Spinal cord (tissue), 9 donors: ENCODE measurements at regions not wholly inside any gene's neighbourhood (a gene's known extent, or its start where the extent isn't known, plus 50 kb on each side); places are given as distances from the start of the nearest gene placed in this dataset.

Experiments
- DNase-seq, 6 donors: peaks; one replicate each; pipeline versions ENCODE4 v3.0.0 to v3.0.0-alpha.2; 2013 to 2015; ENCODE audit warnings: low spot score in 6 of 6, low read depth in 4 of 6
- H3K27ac ChIP-seq: one replicate; pipeline ENCODE4 v1.5.1; 2013; ENCODE audit warnings: low read depth, low read length, control low read depth
- H3K27me3 ChIP-seq: one replicate; pipeline ENCODE4 v1.6.1; 2013; ENCODE audit warnings: low read length; ENCODE audit not compliant: control insufficient read depth, insufficient read depth
- H3K36me3 ChIP-seq: one replicate; pipeline ENCODE4 v1.6.1; 2013; ENCODE audit warnings: low read length; ENCODE audit not compliant: control insufficient read depth, insufficient read depth
- H3K4me1 ChIP-seq: one replicate; pipeline ENCODE4 v1.6.1; 2013; ENCODE audit warnings: low read length; ENCODE audit not compliant: control insufficient read depth, insufficient read depth
- H3K4me3 ChIP-seq: one replicate; pipeline ENCODE4 v1.5.1; 2013; ENCODE audit warnings: low read depth, low read length, control low read depth
- H3K9me3 ChIP-seq: one replicate; pipeline ENCODE4 v1.6.1; 2013; ENCODE audit warnings: low read length; ENCODE audit not compliant: control insufficient read depth, insufficient read depth
- WGBS: methylation state at CpG from one replicate; pipeline ENCODE4 v1.1.5; 2013; ENCODE audit warnings: missing lambda C conversion rate; ENCODE audit not compliant: insufficient coverage; 5-methylcytosine and 5-hydroxymethylcytosine counted together
- donor health status: healthy.

DNA sequence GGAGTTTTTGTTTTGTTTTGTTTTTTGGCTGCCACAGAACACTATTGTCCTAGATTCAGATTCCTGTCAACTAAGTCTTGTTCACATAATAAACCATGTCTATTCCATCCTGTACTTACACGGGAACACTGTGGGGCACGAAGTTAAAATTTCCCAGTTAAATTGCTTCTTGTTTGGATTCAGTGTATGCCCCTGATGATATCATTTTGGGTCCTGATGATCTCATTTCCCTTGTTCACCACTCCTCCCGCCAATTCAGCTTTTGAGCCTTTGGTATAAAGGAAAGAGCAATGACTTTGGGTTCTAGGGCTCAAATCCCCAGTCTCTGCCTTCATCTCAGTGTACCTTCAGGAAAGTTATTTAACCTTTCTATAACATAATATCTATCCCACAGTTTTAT, 333.5 kb downstream of the FBXW7 start:
- H3K4me3 ChIP-seq: no peak overlapping the region
- H3K4me1 ChIP-seq: peaks cover 5% of the 10 kb centered on the region
- no peak overlapping the region for H3K27ac ChIP-seq
- H3K9me3 ChIP-seq: no peaks in the 10 kb centered on the region
- no peaks in the 10 kb centered on the region for H3K36me3 ChIP-seq
- DNase-seq: no peak
- WGBS: 60% methylated on average over 1 of the region's 3 CpGs
- H3K27me3 ChIP-seq: no peaks in the 10 kb centered on the region

- no peak overlapping the region for H3K27ac ChIP-seq
- no peaks in the 10 kb centered on the region for H3K36me3 ChIP-seq
- DNase-seq: no peak
- H3K4me3 ChIP-seq: no peak overlapping the region
- no peaks in the 10 kb centered on the region for H3K27me3 ChIP-seq
- WGBS: 80% methylated on average over 1 of the region's 7 CpGs
- no peaks in the 10 kb centered on the region for H3K9me3 ChIP-seq
- peaks cover 10% of the 10 kb centered on the region for H3K4me1 ChIP-seq
These were observed 335.2 kb downstream of the FBXW7 start for GRCh38 chr4:152200511-152201333.

DNA sequence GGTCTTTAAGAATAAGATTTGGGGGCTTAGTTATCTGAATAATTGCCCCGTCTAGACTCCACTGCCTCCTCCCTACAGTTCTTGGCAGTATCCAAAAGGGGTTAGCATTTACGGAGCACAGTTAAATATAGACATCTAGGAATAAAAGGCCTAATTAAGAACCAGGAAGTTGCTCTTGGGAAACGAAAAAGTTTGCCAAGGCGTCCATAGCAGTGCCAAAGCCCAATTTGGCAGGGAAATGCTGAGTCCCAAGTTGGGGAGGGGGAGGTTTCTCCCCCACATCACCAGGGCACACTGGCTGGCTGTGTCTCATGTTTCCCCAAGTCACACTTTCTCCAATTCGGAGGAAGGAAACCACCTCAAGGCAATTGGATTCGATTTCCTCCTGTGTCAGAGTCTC, 338.7 kb downstream of the FBXW7 start:
- Histone ChIP-seq H3K4me1 (peaks cover 10% of the 10 kb centered on the region), H3K9me3 (no peaks in the 10 kb centered on the region), H3K27me3 (no peaks in the 10 kb centered on the region), H3K36me3 (no peaks in the 10 kb centered on the region), H3K27ac (peak overlapping the region; percentile 37), H3K4me3 (no peak overlapping the region)
- 35% methylated on average over 2 of the region's 6 CpGs for WGBS
- peak; percentile 59 to 93 (median 73) for DNase-seq

GRCh38 chr4:152195888-152196287, 340.0 kb downstream of the FBXW7 start:
- H3K27ac ChIP-seq: no peak overlapping the region
- WGBS: 33% methylated on average over 4 of the region's 4 CpGs
- no peaks in the 10 kb centered on the region for H3K27me3 ChIP-seq
- no peaks in the 10 kb centered on the region for H3K9me3 ChIP-seq
- no peak overlapping the region for H3K4me3 ChIP-seq
- peaks cover 10% of the 10 kb centered on the region for H3K4me1 ChIP-seq
- peak in 1 of 6 donors; percentile 48 for DNase-seq
- H3K36me3 ChIP-seq: no peaks in the 10 kb centered on the region

GRCh38 chr4:152193059-152193458, 342.8 kb downstream of the FBXW7 start:
- WGBS: 86% methylated on average over 1 of the region's 2 CpGs
- no peaks in the 10 kb centered on the region for H3K9me3 ChIP-seq
- H3K36me3 ChIP-seq: no peaks in the 10 kb centered on the region

GRCh38 chr4:152190907-152191306, 345.0 kb downstream of the FBXW7 start:
- Histone ChIP-seq H3K27ac (no peak overlapping the region), H3K4me3 (no peak overlapping the region), H3K9me3 (no peaks in the 10 kb centered on the region), H3K36me3 (no peaks in the 10 kb centered on the region), H3K4me1 (peaks cover under 1% of the 10 kb centered on the region), H3K27me3 (no peaks in the 10 kb centered on the region)
- no peak for DNase-seq
- WGBS: 94% methylated on average over 5 of the region's 7 CpGs

More at GRCh38 chr4:152193059-152193458, 342.8 kb downstream of the FBXW7 start:
- H3K4me3 ChIP-seq: no peak overlapping the region
- no peak for DNase-seq
- no peak overlapping the region for H3K27ac ChIP-seq
- H3K27me3 ChIP-seq: no peaks in the 10 kb centered on the region
- H3K4me1 ChIP-seq: peaks cover 8% of the 10 kb centered on the region

DNA sequence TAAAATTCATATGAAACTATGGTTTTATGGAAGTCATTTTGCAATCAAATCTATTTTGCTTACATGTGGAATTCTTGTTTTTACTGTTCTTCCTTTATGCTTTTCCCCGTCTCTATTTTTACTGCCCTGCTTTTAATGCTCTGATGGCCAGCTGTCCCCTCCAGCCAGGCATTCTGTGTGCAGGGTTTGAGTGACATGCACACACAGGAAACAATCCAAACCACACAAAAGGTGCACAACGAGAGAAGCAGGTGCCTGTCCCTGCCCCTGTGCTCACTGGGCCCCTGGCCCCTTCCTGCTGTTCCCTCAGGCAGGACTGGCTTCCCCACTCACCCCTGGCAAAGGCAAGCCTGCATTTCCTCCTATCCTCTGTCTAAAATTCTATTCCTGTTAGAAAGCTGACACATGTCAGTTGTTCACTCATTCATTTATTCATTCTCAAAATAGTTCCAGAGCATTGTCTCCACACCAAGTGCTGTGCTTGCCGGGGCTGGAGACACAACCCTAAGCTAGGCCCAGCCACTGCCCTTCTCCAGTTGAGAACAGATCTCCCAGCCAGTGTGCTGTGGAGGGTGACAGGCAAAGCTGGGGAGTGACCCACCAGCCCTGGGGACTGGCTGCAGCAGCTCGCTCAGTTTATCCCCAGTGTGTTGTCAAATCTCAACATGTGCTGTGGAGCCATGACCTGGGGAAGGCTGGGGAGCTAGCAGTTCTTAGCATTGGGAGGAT, 346.3 kb downstream of the FBXW7 start:
- Histone ChIP-seq H3K9me3 (no peaks in the 10 kb centered on the region), H3K36me3 (no peaks in the 10 kb centered on the region), H3K27me3 (no peaks in the 10 kb centered on the region), H3K4me3 (no peak overlapping the region), H3K4me1 (no peaks in the 10 kb centered on the region), H3K27ac (no peak overlapping the region)
- WGBS: 48% methylated on average over 3 of the region's 4 CpGs
- DNase-seq: no peak

DNA sequence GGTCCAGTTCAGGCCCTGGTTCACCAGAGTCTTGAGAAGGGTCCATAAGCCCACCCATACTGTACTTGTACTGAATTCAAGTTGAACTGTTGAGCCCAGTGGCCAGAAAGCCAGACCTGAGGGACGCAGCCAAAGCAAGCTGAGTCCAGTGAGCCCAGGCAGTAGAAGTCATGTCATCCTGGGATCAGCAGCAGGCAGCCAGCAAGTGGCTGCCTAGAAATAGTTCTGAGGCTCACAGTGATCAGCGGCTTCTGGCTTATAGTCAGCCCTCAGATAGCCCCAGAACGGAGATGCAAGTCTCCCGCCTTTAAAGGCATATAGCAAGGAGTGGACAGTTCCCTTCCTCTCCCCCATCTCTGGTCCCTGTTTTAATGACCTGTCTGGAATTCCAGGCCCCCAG, 347.1 kb downstream of the FBXW7 start:
- WGBS: 93% methylated on average over 4 of the region's 4 CpGs
- Histone ChIP-seq H3K36me3 (no peaks in the 10 kb centered on the region), H3K9me3 (no peaks in the 10 kb centered on the region), H3K4me3 (no peak overlapping the region), H3K27me3 (no peaks in the 10 kb centered on the region), H3K27ac (no peak overlapping the region), H3K4me1 (no peaks in the 10 kb centered on the region)
- DNase-seq: no peak

- no peaks in the 10 kb centered on the region for H3K4me1 ChIP-seq
- WGBS: 85% methylated on average over 3 of the region's 3 CpGs
- DNase-seq: no peak
- no peak overlapping the region for H3K4me3 ChIP-seq
- H3K27ac ChIP-seq: no peak overlapping the region
- H3K36me3 ChIP-seq: no peaks in the 10 kb centered on the region
- H3K27me3 ChIP-seq: no peaks in the 10 kb centered on the region
- H3K9me3 ChIP-seq: no peaks in the 10 kb centered on the region
These were observed 348.2 kb downstream of the FBXW7 start for GRCh38 chr4:152187693-152188092.
